Bronchial epithelial cell (primary cell): ENCODE measurements at regions not wholly inside any gene's neighbourhood (a gene's known extent, or its start where the extent isn't known, plus 50 kb on each side); places are given as distances from the start of the nearest gene placed in this dataset.

ENCODE experiments used
- DNase-seq: peaks from one replicate; pipeline ENCODE4 v3.0.0-alpha.2; 2010; ENCODE audit warnings: low read depth
- FAIRE-seq: peaks from 2 replicates; lab custom pipeline; 2011; peaks lifted over from hg19 to GRCh38; lab: Jason Lieb, UNC
- H3K27me3 ChIP-seq: 2 replicates; pipeline ENCODE4 v1.5.1; 2011; ENCODE audit warnings: low read length; ENCODE audit not compliant: control insufficient read depth, insufficient read depth
- H3K36me3 ChIP-seq: 2 replicates; pipeline ENCODE4 v1.5.1; 2011; ENCODE audit warnings: low read length; ENCODE audit not compliant: control insufficient read depth, insufficient read depth
- H3K4me3 ChIP-seq: 2 replicates; pipeline ENCODE4 v1.5.1; 2011; ENCODE audit warnings: mild to moderate bottlenecking, low read depth, low read length, control low read depth
- CTCF ChIP-seq: IDR thresholded peaks from 2 replicates; pipeline ENCODE4 v1.5.1; 2011; ENCODE audit warnings: mild to moderate bottlenecking, moderate library complexity, low read length, control low read depth, inconsistent platforms; ENCODE audit not compliant: insufficient read depth, severe bottlenecking

GRCh38 chr21:16580661-16581060, 850.9 kb downstream of the USP25 start:
- Histone ChIP-seq H3K4me3 (no peak overlapping the region), H3K36me3 (no peaks in the 10 kb centered on the region), H3K27me3 (no peaks in the 10 kb centered on the region)
- no peak for TF ChIP-seq CTCF
- DNase-seq (no peak), FAIRE-seq (no peak)

- FAIRE-seq: no peak
- no peak overlapping the region for H3K4me3 ChIP-seq
- DNase-seq: no peak
- H3K36me3 ChIP-seq: no peaks in the 10 kb centered on the region
- TF ChIP-seq CTCF: no peak
- H3K27me3 ChIP-seq: no peaks in the 10 kb centered on the region
Observed at GRCh38 chr21:16583556-16583955, 853.8 kb downstream of the USP25 start.

GRCh38 chr21:16584756-16585155, 855.0 kb downstream of the USP25 start:
- no peaks in the 10 kb centered on the region for H3K36me3 ChIP-seq
- FAIRE-seq (no peak), DNase-seq (no peak)
- no peaks in the 10 kb centered on the region for H3K27me3 ChIP-seq
- no peak for TF ChIP-seq CTCF
- no peak overlapping the region for H3K4me3 ChIP-seq

GRCh38 chr21:16585896-16586295, 856.1 kb downstream of the USP25 start:
- no peak for DNase-seq
- no peak for FAIRE-seq
- no peak for TF ChIP-seq CTCF
- Histone ChIP-seq H3K27me3 (no peaks in the 10 kb centered on the region), H3K36me3 (no peaks in the 10 kb centered on the region), H3K4me3 (no peak overlapping the region)

GRCh38 chr21:16587141-16587581, 857.4 kb downstream of the USP25 start:
- peak; percentile 85 for DNase-seq
- peak overlapping the region; percentile 21 for H3K4me3 ChIP-seq

More at GRCh38 chr21:16587141-16587581, 857.4 kb downstream of the USP25 start:
- FAIRE-seq: no peak
- no peaks in the 10 kb centered on the region for H3K36me3 ChIP-seq
- no peak for TF ChIP-seq CTCF
- H3K27me3 ChIP-seq: no peaks in the 10 kb centered on the region
